Suprapubic skin (tissue), 4 donors: ENCODE measurements at regions not wholly inside any gene's neighbourhood (a gene's known extent, or its start where the extent isn't known, plus 50 kb on each side); places are given as distances from the start of the nearest gene placed in this dataset.

ENCODE experiments used
- DNase-seq, 2 donors: peaks; one replicate each; pipeline ENCODE4 v3.0.0-alpha.2; 2019; ENCODE audit warnings: low spot score in 2 of 2
- H3K27ac ChIP-seq: fragments of 200-600 bp; sonication (generic); one replicate; pipeline ENCODE4 v1.5.1; 2019
- H3K27me3 ChIP-seq: fragments of 200-600 bp; sonication (generic); one replicate; pipeline ENCODE4 v1.5.1; 2019
- H3K36me3 ChIP-seq: fragments of 200-600 bp; sonication (generic); one replicate; pipeline ENCODE4 v1.5.1; 2019
- H3K4me1 ChIP-seq: fragments of 200-600 bp; sonication (generic); one replicate; pipeline ENCODE4 v1.5.1; 2019
- H3K4me3 ChIP-seq: fragments of 200-600 bp; sonication (generic); one replicate; pipeline ENCODE4 v1.5.1; 2019; ENCODE audit warnings: mild to moderate bottlenecking
- H3K9me3 ChIP-seq: fragments of 200-600 bp; sonication (generic); one replicate; pipeline ENCODE4 v1.5.1; 2019
- CTCF ChIP-seq, 2 donors: fragments of 200-600 bp in 1 of 2; fragments of 450-650 bp in 1 of 2; sonication (generic) in 1 of 2; IDR thresholded peaks; one replicate each; pipeline ENCODE4 v1.5.1; 2016 to 2019; ENCODE audit warnings: antibody characterized with exemption in 2 of 2, mild to moderate bottlenecking in 1 of 2, moderate library complexity in 1 of 2
- EP300 ChIP-seq: sonication (generic); formaldehyde crosslinking; IDR thresholded peaks from one replicate; pipeline ENCODE4 v1.6.1; 2017; ENCODE audit warnings: antibody characterized with exemption
- POLR2A ChIP-seq, 2 donors: fragments of 450-650 bp; IDR thresholded peaks; one replicate each; pipeline ENCODE4 v1.6.1; 2017; ENCODE audit warnings: antibody characterized with exemption in 2 of 2, mild to moderate bottlenecking in 2 of 2, moderate library complexity in 2 of 2
- POLR2AphosphoS5 ChIP-seq, 3 donors: sonication (generic); formaldehyde crosslinking; IDR thresholded peaks; one replicate each; pipeline ENCODE4 v1.6.1; 2017; ENCODE audit warnings: antibody characterized with exemption in 3 of 3
- WGBS: methylation state at CpG from one replicate; pipeline ENCODE4 v1.1.5; 2018; 5-methylcytosine and 5-hydroxymethylcytosine counted together

- no peak for DNase-seq
These were observed 328.6 kb downstream of the TBC1D4 start for GRCh38 chr13:75153386-75153785.

GRCh38 chr13:75151081-75151643 lies 330.8 kb downstream of the TBC1D4 start:
- TF ChIP-seq POLR2A (IDR thresholded peaks at IDR 0.05) = no peak
- no peak for TF ChIP-seq EP300
- TF ChIP-seq POLR2AphosphoS5 (IDR thresholded peaks at IDR 0.05) = no peak
- TF ChIP-seq CTCF (IDR thresholded peaks at IDR 0.05) = no peak
- no peak overlapping the region for H3K27ac ChIP-seq
- DNase-seq = no peak
- no peaks in the 10 kb centered on the region for H3K27me3 ChIP-seq
- WGBS = 76% methylated on average over 3 of the region's 3 CpGs
- H3K36me3 ChIP-seq = no peaks in the 10 kb centered on the region
- no peaks in the 10 kb centered on the region for H3K9me3 ChIP-seq
- H3K4me3 ChIP-seq = no peak overlapping the region
- H3K4me1 ChIP-seq = no peaks in the 10 kb centered on the region

More at GRCh38 chr13:75153386-75153785, 328.6 kb downstream of the TBC1D4 start:
- WGBS = 82% methylated on average over 4 of the region's 4 CpGs
- no peaks in the 10 kb centered on the region for H3K9me3 ChIP-seq
- no peaks in the 10 kb centered on the region for H3K27me3 ChIP-seq
- H3K27ac ChIP-seq = no peak overlapping the region
- H3K36me3 ChIP-seq = no peaks in the 10 kb centered on the region
- H3K4me3 ChIP-seq = no peak overlapping the region
- H3K4me1 ChIP-seq = no peaks in the 10 kb centered on the region
- TF ChIP-seq EP300 (no peak), POLR2AphosphoS5 (IDR thresholded peaks at IDR 0.05) (no peak), CTCF (IDR thresholded peaks at IDR 0.05) (no peak), POLR2A (IDR thresholded peaks at IDR 0.05) (no peak)

GRCh38 chr13:75149776-75150175 lies 332.2 kb downstream of the TBC1D4 start:
- H3K9me3 ChIP-seq = no peaks in the 10 kb centered on the region
- no peak overlapping the region for H3K4me3 ChIP-seq
- no peaks in the 10 kb centered on the region for H3K4me1 ChIP-seq
- H3K27me3 ChIP-seq = no peaks in the 10 kb centered on the region
- H3K27ac ChIP-seq = no peak overlapping the region
- no peak for DNase-seq
- TF ChIP-seq CTCF (IDR thresholded peaks at IDR 0.05) = no peak
- no peak for TF ChIP-seq POLR2AphosphoS5 (IDR thresholded peaks at IDR 0.05)
- TF ChIP-seq EP300 = no peak
- no peak for TF ChIP-seq POLR2A (IDR thresholded peaks at IDR 0.05)
- no peaks in the 10 kb centered on the region for H3K36me3 ChIP-seq

GRCh38 chr13:75147946-75148345 lies 334.0 kb downstream of the TBC1D4 start:
- Histone ChIP-seq H3K4me3 (no peak overlapping the region), H3K4me1 (no peaks in the 10 kb centered on the region), H3K27me3 (no peaks in the 10 kb centered on the region), H3K9me3 (no peaks in the 10 kb centered on the region), H3K36me3 (no peaks in the 10 kb centered on the region), H3K27ac (no peak overlapping the region)
- TF ChIP-seq EP300 (no peak), POLR2A (IDR thresholded peaks at IDR 0.05) (no peak), POLR2AphosphoS5 (IDR thresholded peaks at IDR 0.05) (no peak)
- no peak for DNase-seq
- 82% methylated on average over 5 of the region's 5 CpGs for WGBS

- Histone ChIP-seq H3K4me3 (no peak overlapping the region), H3K9me3 (no peaks in the 10 kb centered on the region), H3K36me3 (no peaks in the 10 kb centered on the region), H3K27ac (no peak overlapping the region), H3K4me1 (no peaks in the 10 kb centered on the region), H3K27me3 (no peaks in the 10 kb centered on the region)
- no peak for DNase-seq
- TF ChIP-seq POLR2A (IDR thresholded peaks at IDR 0.05) = no peak
- TF ChIP-seq EP300 = no peak
- no peak for TF ChIP-seq CTCF (IDR thresholded peaks at IDR 0.05)
- TF ChIP-seq POLR2AphosphoS5 (IDR thresholded peaks at IDR 0.05) = no peak
- WGBS = 83% methylated on average over 1 of the region's 1 CpG
These were observed 335.5 kb downstream of the TBC1D4 start for GRCh38 chr13:75146436-75146835.

- no peaks in the 10 kb centered on the region for H3K36me3 ChIP-seq
- H3K27ac ChIP-seq = no peak overlapping the region
- WGBS = 27% methylated on average over 1 of the region's 1 CpG
- H3K9me3 ChIP-seq = no peaks in the 10 kb centered on the region
- no peak overlapping the region for H3K4me3 ChIP-seq
- DNase-seq = no peak
- H3K27me3 ChIP-seq = no peaks in the 10 kb centered on the region
- no peak for TF ChIP-seq EP300
- no peak for TF ChIP-seq POLR2A (IDR thresholded peaks at IDR 0.05)
- TF ChIP-seq CTCF (IDR thresholded peaks at IDR 0.05) = no peak
- no peak for TF ChIP-seq POLR2AphosphoS5 (IDR thresholded peaks at IDR 0.05)
- no peaks in the 10 kb centered on the region for H3K4me1 ChIP-seq
These were observed 336.0 kb downstream of the TBC1D4 start for GRCh38 chr13:75145927-75146326.
